ENCODE measurements at regions not wholly inside any gene's neighbourhood (a gene's known extent, or its start where the extent isn't known, plus 50 kb on each side); places are given as distances from the start of the nearest gene placed in this dataset.
"Not testable (repeated sequence)": the region's sequence is repeated elsewhere in the genome, so short reads cannot be mapped to it uniquely, and the experiment has no call there.

- Mint-ChIP-seq H3K27me3 (ENCODE audit: low read depth) (no peaks in the 10 kb centered on the region), H3K27ac (no peak overlapping the region), H3K4me1 (ENCODE audit: low read depth) (no peaks in the 10 kb centered on the region), H3K36me3 (ENCODE audit: insufficient read depth in 2 of 2) (peaks cover 0 to under 1% of the 10 kb centered on the region in 2 donors), H3K4me3 (no peak overlapping the region), H3K9me3 (no peaks in the 10 kb centered on the region)
- DNase-seq (no peak), ATAC-seq (replicated peaks in 1 of 2) (no peak)
These were observed 93.0 kb upstream of the CTAGE1 start for GRCh38 chr18:22510697-22511096.

DNA sequence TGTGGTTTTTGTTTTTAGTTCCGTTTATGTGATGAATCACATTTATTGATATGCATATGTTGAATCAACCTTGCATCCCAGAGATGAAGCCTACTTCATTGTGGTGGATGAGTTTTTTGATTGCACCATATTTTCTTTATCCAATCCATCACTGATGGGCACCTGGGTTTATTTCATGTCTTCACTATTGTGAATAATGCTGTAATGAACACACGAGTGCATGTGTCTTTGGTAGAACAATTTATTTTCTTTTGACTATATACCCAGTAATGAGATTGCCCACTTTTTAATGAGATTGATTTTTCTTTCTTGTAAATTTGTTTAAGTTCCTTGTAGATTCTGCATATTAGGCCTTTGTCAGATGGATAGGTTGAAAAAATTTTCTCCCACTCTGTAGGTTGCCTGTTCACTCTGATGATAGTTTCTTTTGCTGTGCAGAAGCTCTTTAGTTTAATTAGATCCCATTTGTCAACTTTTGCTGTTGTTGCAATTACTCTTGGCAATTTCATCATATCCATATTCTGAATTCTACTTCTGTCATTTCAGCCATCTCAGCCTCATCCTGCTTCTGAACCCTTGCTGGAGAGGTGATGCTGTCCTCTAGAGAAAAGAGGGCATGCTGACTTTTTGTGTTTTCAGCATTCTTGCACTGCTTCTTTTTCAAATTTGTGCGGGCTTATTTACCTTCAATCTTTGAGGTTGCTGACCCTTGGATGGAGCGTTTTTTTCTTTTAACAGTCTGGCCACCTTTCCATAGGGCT lies 96.2 kb upstream of the CTAGE1 start:
- Mint-ChIP-seq H3K4me3 (no peak overlapping the region), H3K27ac (no peak overlapping the region), H3K27me3 (ENCODE audit: low read depth) (no peaks in the 10 kb centered on the region), H3K9me3 (no peaks in the 10 kb centered on the region), H3K36me3 (ENCODE audit: insufficient read depth in 2 of 2) (peaks cover 0 to 1% of the 10 kb centered on the region in 2 donors), H3K4me1 (ENCODE audit: low read depth) (no peaks in the 10 kb centered on the region)
- ATAC-seq (replicated peaks in 1 of 2) (no peak), DNase-seq (no peak)

GRCh38 chr18:22514655-22515054 lies 96.9 kb upstream of the CTAGE1 start:
- H3K4me3 Mint-ChIP-seq: no peak overlapping the region
- no peak overlapping the region for H3K27ac Mint-ChIP-seq
- H3K4me1 Mint-ChIP-seq (ENCODE audit: low read depth): no peaks in the 10 kb centered on the region
- peaks cover 0 to 1% of the 10 kb centered on the region in 2 donors for H3K36me3 Mint-ChIP-seq (ENCODE audit: insufficient read depth in 2 of 2)
- H3K9me3 Mint-ChIP-seq: no peaks in the 10 kb centered on the region
- DNase-seq: no peak
- H3K27me3 Mint-ChIP-seq (ENCODE audit: low read depth): no peaks in the 10 kb centered on the region
- ATAC-seq (replicated peaks in 1 of 2): no peak

- ATAC-seq (replicated peaks in 1 of 2) (no peak), DNase-seq (no peak)
- no peak overlapping the region for H3K27ac Mint-ChIP-seq
- H3K9me3 Mint-ChIP-seq: no peaks in the 10 kb centered on the region
- H3K27me3 Mint-ChIP-seq (ENCODE audit: low read depth): no peaks in the 10 kb centered on the region
- no peak overlapping the region for H3K4me3 Mint-ChIP-seq
- no peaks in the 10 kb centered on the region for H3K4me1 Mint-ChIP-seq (ENCODE audit: low read depth)
- H3K36me3 Mint-ChIP-seq (ENCODE audit: insufficient read depth in 2 of 2): peaks cover 0 to 1% of the 10 kb centered on the region in 2 donors
These were observed 97.5 kb upstream of the CTAGE1 start for GRCh38 chr18:22515250-22515649.

DNA sequence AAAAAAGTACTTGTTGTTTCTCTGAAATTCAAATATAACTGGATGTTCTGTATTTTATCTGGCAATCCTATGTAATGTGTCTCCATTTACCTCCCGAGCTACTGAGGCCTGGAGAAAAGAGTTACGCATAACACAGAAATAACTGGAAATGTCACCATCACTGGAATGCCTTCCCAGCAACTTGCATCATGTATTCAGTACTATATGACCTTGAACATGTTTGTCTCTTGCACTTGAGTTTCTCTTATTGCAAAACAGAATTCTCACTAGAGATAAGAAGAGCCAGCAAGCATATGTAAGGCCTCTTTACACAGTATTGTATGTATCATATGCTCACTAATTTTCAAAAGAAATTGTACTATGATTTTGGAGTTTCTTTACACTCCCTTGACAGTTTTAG lies 99.6 kb upstream of the CTAGE1 start:
- H3K27me3 Mint-ChIP-seq (ENCODE audit: low read depth): no peaks in the 10 kb centered on the region
- H3K9me3 Mint-ChIP-seq: no peaks in the 10 kb centered on the region
- no peak overlapping the region for H3K27ac Mint-ChIP-seq
- H3K36me3 Mint-ChIP-seq (ENCODE audit: insufficient read depth in 2 of 2): peaks cover 0 to 1% of the 10 kb centered on the region in 2 donors
- H3K4me1 Mint-ChIP-seq (ENCODE audit: low read depth): no peaks in the 10 kb centered on the region
- ATAC-seq (replicated peaks in 1 of 2) (no peak), DNase-seq (no peak)
- no peak overlapping the region for H3K4me3 Mint-ChIP-seq

- Mint-ChIP-seq H3K4me1 (ENCODE audit: low read depth) (no peaks in the 10 kb centered on the region), H3K9me3 (peaks cover 0 to 3% of the 10 kb centered on the region in 2 donors), H3K4me3 (no peak overlapping the region), H3K27me3 (ENCODE audit: low read depth) (no peaks in the 10 kb centered on the region), H3K36me3 (ENCODE audit: insufficient read depth in 2 of 2) (no peaks in the 10 kb centered on the region), H3K27ac (no peak overlapping the region)
- no peak for ATAC-seq (replicated peaks in 1 of 2)
- DNase-seq: no peak
These were observed 103.5 kb upstream of the CTAGE1 start for GRCh38 chr18:22521026-22521707.

GRCh38 chr18:22523481-22523880 lies 105.8 kb upstream of the CTAGE1 start:
- ATAC-seq (replicated peaks in 1 of 2): no peak

DNA sequence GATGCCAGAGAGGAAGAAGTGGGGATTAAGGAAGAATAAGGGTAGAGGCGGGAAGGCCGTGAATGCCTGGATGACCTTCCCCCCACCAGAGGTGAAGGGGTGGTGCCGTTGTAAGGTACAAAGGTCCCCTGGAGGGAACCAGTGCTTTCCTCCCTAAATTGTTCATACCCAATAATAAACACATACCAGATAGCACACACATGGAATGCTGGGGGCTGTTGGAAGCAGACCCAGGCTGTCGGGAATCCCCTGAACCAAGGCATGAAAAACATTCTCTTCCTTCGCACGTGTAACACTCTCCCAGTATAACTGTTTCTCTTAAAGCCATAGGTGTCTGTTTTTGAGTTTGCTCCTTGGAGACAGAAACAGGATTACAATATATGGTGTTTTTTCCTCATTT lies 107.1 kb upstream of the CTAGE1 start:
- no peak overlapping the region for H3K27ac Mint-ChIP-seq
- no peak overlapping the region for H3K4me3 Mint-ChIP-seq
- no peaks in the 10 kb centered on the region for H3K27me3 Mint-ChIP-seq (ENCODE audit: low read depth)
- no peaks in the 10 kb centered on the region for H3K4me1 Mint-ChIP-seq (ENCODE audit: low read depth)
- peaks cover 0 to 3% of the 10 kb centered on the region in 2 donors for H3K9me3 Mint-ChIP-seq
- ATAC-seq (replicated peaks in 1 of 2) (no peak), DNase-seq (no peak)
- no peaks in the 10 kb centered on the region for H3K36me3 Mint-ChIP-seq (ENCODE audit: insufficient read depth in 2 of 2)

More at GRCh38 chr18:22523481-22523880, 105.8 kb upstream of the CTAGE1 start:
- H3K4me1 Mint-ChIP-seq (ENCODE audit: low read depth): no peaks in the 10 kb centered on the region
- H3K9me3 Mint-ChIP-seq: peaks cover 0 to 3% of the 10 kb centered on the region in 2 donors
- H3K36me3 Mint-ChIP-seq (ENCODE audit: insufficient read depth in 2 of 2): no peaks in the 10 kb centered on the region
- no peak overlapping the region for H3K27ac Mint-ChIP-seq
- no peak overlapping the region for H3K4me3 Mint-ChIP-seq
- H3K27me3 Mint-ChIP-seq (ENCODE audit: low read depth): no peaks in the 10 kb centered on the region
- no peak for DNase-seq

DNA sequence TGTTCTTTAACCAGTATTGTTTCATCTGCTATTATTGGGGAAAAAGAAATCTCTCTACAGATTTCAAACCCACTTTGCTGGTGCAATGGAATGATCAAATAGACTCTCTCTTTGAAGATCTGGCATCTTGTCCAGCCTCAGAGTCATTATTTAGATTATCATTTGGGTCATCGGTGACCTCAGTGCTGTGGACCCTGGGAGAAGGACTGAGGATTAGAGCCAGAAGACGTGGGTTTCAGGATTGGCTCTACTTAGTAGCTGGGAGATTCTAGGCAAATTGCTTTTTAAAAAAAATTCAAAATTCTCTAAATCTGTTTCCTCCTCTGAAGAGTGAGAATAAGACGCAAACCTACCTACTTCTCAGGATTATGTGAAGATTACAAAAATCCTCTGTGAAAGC lies 107.6 kb upstream of the CTAGE1 start:
- DNase-seq: no peak
- ATAC-seq (replicated peaks in 1 of 2): no peak

GRCh38 chr18:22525883-22526282 lies 108.2 kb upstream of the CTAGE1 start:
- Mint-ChIP-seq H3K36me3 (ENCODE audit: insufficient read depth in 2 of 2) (no peaks in the 10 kb centered on the region), H3K4me3 (no peak overlapping the region), H3K27me3 (ENCODE audit: low read depth) (no peaks in the 10 kb centered on the region), H3K4me1 (ENCODE audit: low read depth) (no peaks in the 10 kb centered on the region), H3K9me3 (peaks cover 0 to 3% of the 10 kb centered on the region in 2 donors), H3K27ac (no peak overlapping the region)
- no peak for DNase-seq
- ATAC-seq (replicated peaks in 1 of 2): no peak

More for the DNA sequence above, 107.6 kb upstream of the CTAGE1 start:
- H3K4me3 Mint-ChIP-seq: no peak overlapping the region
- no peaks in the 10 kb centered on the region for H3K36me3 Mint-ChIP-seq (ENCODE audit: insufficient read depth in 2 of 2)
- no peaks in the 10 kb centered on the region for H3K4me1 Mint-ChIP-seq (ENCODE audit: low read depth)
- no peaks in the 10 kb centered on the region for H3K27me3 Mint-ChIP-seq (ENCODE audit: low read depth)
- peaks cover 0 to 3% of the 10 kb centered on the region in 2 donors for H3K9me3 Mint-ChIP-seq
- H3K27ac Mint-ChIP-seq: no peak overlapping the region

- Mint-ChIP-seq H3K4me1 (ENCODE audit: low read depth) (no peaks in the 10 kb centered on the region), H3K36me3 (ENCODE audit: insufficient read depth in 2 of 2) (no peaks in the 10 kb centered on the region), H3K9me3 (peaks cover 0 to 3% of the 10 kb centered on the region in 2 donors), H3K27ac (no peak overlapping the region), H3K4me3 (no peak overlapping the region), H3K27me3 (ENCODE audit: low read depth) (no peaks in the 10 kb centered on the region)
- no peak for DNase-seq
- no peak for ATAC-seq (replicated peaks in 1 of 2)
These were observed 110.6 kb upstream of the CTAGE1 start for GRCh38 chr18:22528291-22528690.

- ATAC-seq (replicated peaks in 1 of 2); H3K36me3 Mint-ChIP-seq (ENCODE audit: insufficient read depth in 2 of 2); DNase-seq; H3K4me1 Mint-ChIP-seq (ENCODE audit: low read depth); H3K27me3 Mint-ChIP-seq (ENCODE audit: low read depth); H3K9me3 Mint-ChIP-seq; H3K4me3 Mint-ChIP-seq; H3K27ac Mint-ChIP-seq: not testable (repeated sequence)
These were observed 117.0 kb upstream of the CTAGE1 start for GRCh38 chr18:22534706-22535105.

- H3K4me3 Mint-ChIP-seq: no peak overlapping the region
- no peak overlapping the region for H3K27ac Mint-ChIP-seq
- no peak for ATAC-seq (replicated peaks in 1 of 2)
- no peaks in the 10 kb centered on the region for H3K27me3 Mint-ChIP-seq (ENCODE audit: low read depth)
- H3K9me3 Mint-ChIP-seq: peaks cover 0 to 2% of the 10 kb centered on the region in 2 donors
- no peaks in the 10 kb centered on the region for H3K4me1 Mint-ChIP-seq (ENCODE audit: low read depth)
- no peaks in the 10 kb centered on the region for H3K36me3 Mint-ChIP-seq (ENCODE audit: insufficient read depth in 2 of 2)
- DNase-seq: no peak
These were observed 118.8 kb upstream of the CTAGE1 start for GRCh38 chr18:22536558-22536957.
